ENCODE measurements at regions not wholly inside any gene's neighbourhood (a gene's known extent, or its start where the extent isn't known, plus 50 kb on each side); places are given as distances from the start of the nearest gene placed in this dataset.

GRCh38 chrX:152079768-152080167, 58.6 kb downstream of the MAGEA10 start:
- Histone ChIP-seq H3K36me3 (ENCODE audit: low read depth) (no peaks in the 10 kb centered on the region), H3K9me2 (ENCODE audit: insufficient read depth) (no peaks in the 10 kb centered on the region), H3K9me3 (ENCODE audit: low read depth) (no peaks in the 10 kb centered on the region), H3K4me3 (no peak overlapping the region), H3K27me3 (replicated peaks; ENCODE audit: insufficient read depth) (no peaks in the 10 kb centered on the region; the same call in 1 of the 2 replicates), H2AFZ (no peak overlapping the region), H3K27ac (no peak overlapping the region), H3K79me2 (ENCODE audit: insufficient read depth) (no peaks in the 10 kb centered on the region), H4K20me1 (ENCODE audit: insufficient read depth) (no peaks in the 10 kb centered on the region), H3F3A (ENCODE audit: insufficient read depth) (no peaks in the 10 kb centered on the region), H3K4me1 (ENCODE audit: insufficient read depth) (no peaks in the 10 kb centered on the region), H3K4me2 (ENCODE audit: unreplicated experiment) (no peak overlapping the region), H3K9ac (no peak overlapping the region)
- in situ Hi-C loops (cut with MboI): no loop called here
- DNase-seq: no peak
- TF ChIP-seq EZH2 (IDR thresholded peaks at IDR 0.05; ENCODE audit: insufficient read depth, poor library complexity, severe bottlenecking): no peak
- no peak for TF ChIP-seq EZH2phosphoT487 (IDR thresholded peaks at IDR 0.05; ENCODE audit: insufficient read depth, low read depth)

- Histone ChIP-seq H3K4me1 (ENCODE audit: insufficient read depth) (peaks cover 6% of the 10 kb centered on the region; the same call in 1 of the 2 replicates), H3K79me2 (ENCODE audit: insufficient read depth) (no peaks in the 10 kb centered on the region), H3K4me2 (ENCODE audit: unreplicated experiment) (no peak overlapping the region), H3K36me3 (ENCODE audit: low read depth) (no peaks in the 10 kb centered on the region), H3K27me3 (replicated peaks; ENCODE audit: insufficient read depth) (no peaks in the 10 kb centered on the region), H3K9ac (no peak overlapping the region), H3K9me3 (ENCODE audit: low read depth) (no peaks in the 10 kb centered on the region), H3K9me2 (ENCODE audit: insufficient read depth) (no peaks in the 10 kb centered on the region), H3K4me3 (no peak overlapping the region), H3K27ac (no peak overlapping the region), H2AFZ (no peak overlapping the region), H4K20me1 (ENCODE audit: insufficient read depth) (no peaks in the 10 kb centered on the region), H3F3A (ENCODE audit: insufficient read depth) (no peaks in the 10 kb centered on the region)
- in situ Hi-C loops (cut with MboI): no loop called here
- DNase-seq: peak; percentile 6
- WGBS, 2 experiments (ENCODE audit: low coverage in 1 of 2, low lambda C conversion rate in 2 of 2, missing lambda C conversion rate in 2 of 2): 17 to 18% methylated on average over 1 of the region's 1 CpG
- no peak for TF ChIP-seq EZH2phosphoT487 (IDR thresholded peaks at IDR 0.05; ENCODE audit: insufficient read depth, low read depth)
- no peak for TF ChIP-seq EZH2 (IDR thresholded peaks at IDR 0.05; ENCODE audit: insufficient read depth, poor library complexity, severe bottlenecking)
Measured at GRCh38 chrX:152074163-152074562, 64.2 kb downstream of the MAGEA10 start.

DNA sequence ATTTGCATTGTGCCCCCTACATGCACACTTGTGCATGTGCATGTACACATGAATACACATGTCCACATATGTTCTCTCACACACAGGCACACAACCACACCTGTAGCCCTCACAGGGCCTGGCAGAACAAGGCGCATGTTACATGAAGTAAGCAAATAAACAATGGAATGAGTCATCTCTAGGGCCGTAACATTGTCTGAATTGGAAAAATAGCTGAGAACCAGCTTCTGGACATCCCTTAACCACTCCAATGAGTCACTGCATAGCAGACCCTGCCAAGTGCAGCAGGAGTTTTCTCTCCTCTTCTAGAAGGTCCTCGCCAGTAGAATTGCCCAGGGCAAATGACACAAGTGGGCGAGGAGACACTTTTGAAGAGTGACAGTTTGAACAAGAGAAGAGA, 66.1 kb downstream of the MAGEA10 start:
- no peaks in the 10 kb centered on the region for H4K20me1 ChIP-seq (ENCODE audit: insufficient read depth)
- no peaks in the 10 kb centered on the region for H3K9me3 ChIP-seq (ENCODE audit: low read depth)
- no peak overlapping the region for H3K27ac ChIP-seq
- peak; percentile 83 for DNase-seq
- peaks cover 6% of the 10 kb centered on the region; the same call in 1 of the 2 replicates for H3K4me1 ChIP-seq (ENCODE audit: insufficient read depth)
- H2AFZ ChIP-seq: no peak overlapping the region
- in situ Hi-C loops (cut with MboI): no loop called here
- H3K79me2 ChIP-seq (ENCODE audit: insufficient read depth): no peaks in the 10 kb centered on the region
- TF ChIP-seq EZH2 (IDR thresholded peaks at IDR 0.05; ENCODE audit: insufficient read depth, poor library complexity, severe bottlenecking) (no peak), EZH2phosphoT487 (IDR thresholded peaks at IDR 0.05; ENCODE audit: insufficient read depth, low read depth) (no peak)
- no peaks in the 10 kb centered on the region for H3F3A ChIP-seq (ENCODE audit: insufficient read depth)
- H3K9ac ChIP-seq: no peak overlapping the region
- WGBS, 2 experiments (ENCODE audit: low coverage in 1 of 2, low lambda C conversion rate in 2 of 2, missing lambda C conversion rate in 2 of 2): 4 to 6% methylated on average over 4 of the region's 4 CpGs
- H3K9me2 ChIP-seq (ENCODE audit: insufficient read depth): no peaks in the 10 kb centered on the region
- H3K36me3 ChIP-seq (ENCODE audit: low read depth): no peaks in the 10 kb centered on the region
- no peak overlapping the region for H3K4me3 ChIP-seq
- H3K27me3 ChIP-seq (replicated peaks; ENCODE audit: insufficient read depth): no peaks in the 10 kb centered on the region
- H3K4me2 ChIP-seq (ENCODE audit: unreplicated experiment): no peak overlapping the region

- no peak for DNase-seq
- no peak overlapping the region for H3K4me3 ChIP-seq
- peaks cover 6% of the 10 kb centered on the region; the same call in 1 of the 2 replicates for H3K4me1 ChIP-seq (ENCODE audit: insufficient read depth)
- H3K27me3 ChIP-seq (replicated peaks; ENCODE audit: insufficient read depth): no peaks in the 10 kb centered on the region
- in situ Hi-C loops (cut with MboI): no loop called here
- no peaks in the 10 kb centered on the region for H3K9me3 ChIP-seq (ENCODE audit: low read depth)
- TF ChIP-seq EZH2 (IDR thresholded peaks at IDR 0.05; ENCODE audit: insufficient read depth, poor library complexity, severe bottlenecking) (no peak), EZH2phosphoT487 (IDR thresholded peaks at IDR 0.05; ENCODE audit: insufficient read depth, low read depth) (no peak)
- WGBS, 2 experiments (ENCODE audit: low coverage in 1 of 2, low lambda C conversion rate in 2 of 2, missing lambda C conversion rate in 2 of 2): 54 to 68% methylated on average over 2 of the region's 2 CpGs
- no peaks in the 10 kb centered on the region for H4K20me1 ChIP-seq (ENCODE audit: insufficient read depth)
- no peak overlapping the region for H3K4me2 ChIP-seq (ENCODE audit: unreplicated experiment)
- no peaks in the 10 kb centered on the region for H3F3A ChIP-seq (ENCODE audit: insufficient read depth)
- H3K9me2 ChIP-seq (ENCODE audit: insufficient read depth): no peaks in the 10 kb centered on the region
- no peak overlapping the region for H2AFZ ChIP-seq
- no peak overlapping the region for H3K9ac ChIP-seq
- no peaks in the 10 kb centered on the region for H3K36me3 ChIP-seq (ENCODE audit: low read depth)
- H3K27ac ChIP-seq: no peak overlapping the region
- H3K79me2 ChIP-seq (ENCODE audit: insufficient read depth): no peaks in the 10 kb centered on the region
Measured at GRCh38 chrX:152070144-152070543, 68.2 kb downstream of the MAGEA10 start.

GRCh38 chrX:152061557-152061956, 76.8 kb downstream of the MAGEA10 start:
- no peak overlapping the region for H3K4me3 ChIP-seq
- no peak for DNase-seq
- H4K20me1 ChIP-seq (ENCODE audit: insufficient read depth): no peaks in the 10 kb centered on the region
- in situ Hi-C loops (cut with MboI): no loop called here
- no peaks in the 10 kb centered on the region for H3K9me3 ChIP-seq (ENCODE audit: low read depth)
- H3K4me2 ChIP-seq (ENCODE audit: unreplicated experiment): no peak overlapping the region
- no peak overlapping the region for H3K27ac ChIP-seq
- H3K27me3 ChIP-seq (replicated peaks; ENCODE audit: insufficient read depth): no peaks in the 10 kb centered on the region
- TF ChIP-seq EZH2phosphoT487 (IDR thresholded peaks at IDR 0.05; ENCODE audit: insufficient read depth, low read depth): no peak
- no peak for TF ChIP-seq EZH2 (IDR thresholded peaks at IDR 0.05; ENCODE audit: insufficient read depth, poor library complexity, severe bottlenecking)
- no peak overlapping the region for H2AFZ ChIP-seq
- H3K4me1 ChIP-seq (ENCODE audit: insufficient read depth): no peaks in the 10 kb centered on the region
- no peaks in the 10 kb centered on the region for H3K9me2 ChIP-seq (ENCODE audit: insufficient read depth)
- no peaks in the 10 kb centered on the region for H3K36me3 ChIP-seq (ENCODE audit: low read depth)
- H3K9ac ChIP-seq: no peak overlapping the region
- H3F3A ChIP-seq (ENCODE audit: insufficient read depth): no peaks in the 10 kb centered on the region
- no peaks in the 10 kb centered on the region for H3K79me2 ChIP-seq (ENCODE audit: insufficient read depth)

All from GM23248 (cell line).